H9 (cell line): ENCODE measurements at regions not wholly inside any gene's neighbourhood (a gene's known extent, or its start where the extent isn't known, plus 50 kb on each side); places are given as distances from the start of the nearest gene placed in this dataset.

ENCODE experiments used
- DNase-seq: peaks from one replicate; pipeline ENCODE4 v3.0.0-alpha.2; 2017
- H2AFZ ChIP-seq: one replicate; pipeline ENCODE4 v1.6.1; 2013; ENCODE audit warnings: mild to moderate bottlenecking, low read length, control low read depth, moderate library complexity
- H2AK5ac ChIP-seq: 2 replicates; pipeline ENCODE4 v1.6.1; 2013; ENCODE audit warnings: low read length, control low read depth, mixed read lengths; ENCODE audit not compliant: insufficient read length
- H2BK120ac ChIP-seq: one replicate; pipeline ENCODE4 v1.6.1; 2013; ENCODE audit warnings: low read depth, mild to moderate bottlenecking, low read length, control low read depth, inconsistent platforms; ENCODE audit not compliant: poor library complexity, severe bottlenecking
- H2BK12ac ChIP-seq: 2 replicates; pipeline ENCODE4 v1.6.1; 2013; ENCODE audit warnings: low read length, control low read depth, mixed read lengths, low read depth; ENCODE audit not compliant: insufficient read length
- H2BK15ac ChIP-seq: 2 replicates; pipeline ENCODE4 v1.6.1; 2013; ENCODE audit warnings: low read depth, low read length, control low read depth
- H2BK20ac ChIP-seq: one replicate; pipeline ENCODE4 v1.6.1; 2013; ENCODE audit warnings: low read depth, mild to moderate bottlenecking, low read length, control low read depth, inconsistent platforms; ENCODE audit not compliant: poor library complexity, severe bottlenecking
- H2BK5ac ChIP-seq: 2 replicates; pipeline ENCODE4 v1.6.1; 2013; ENCODE audit warnings: low read length, control low read depth, mixed read lengths; ENCODE audit not compliant: insufficient read length
- H3K14ac ChIP-seq: 2 replicates; pipeline ENCODE4 v1.6.1; 2013; ENCODE audit warnings: low read length, control low read depth; ENCODE audit not compliant: insufficient read depth
- H3K18ac ChIP-seq: 2 replicates; pipeline ENCODE4 v1.6.1; 2013; ENCODE audit warnings: low read depth, mild to moderate bottlenecking, mixed read lengths, low read length, control low read depth; ENCODE audit not compliant: insufficient read length
- H3K23ac ChIP-seq: 2 replicates; pipeline ENCODE4 v1.6.1; 2013; ENCODE audit warnings: low read length, control low read depth, mixed read lengths, low read depth; ENCODE audit not compliant: insufficient read length
- H3K23me2 ChIP-seq: 2 replicates; pipeline ENCODE4 v1.6.1; 2013; ENCODE audit warnings: low read depth, mild to moderate bottlenecking, mixed read lengths, low read length, control low read depth; ENCODE audit not compliant: insufficient read length, poor library complexity, severe bottlenecking
- H3K27ac ChIP-seq: 2 replicates; pipeline ENCODE4 v1.5.1; 2013; ENCODE audit warnings: low read length, control low read depth, mixed read lengths, low read depth; ENCODE audit not compliant: insufficient read length
- H3K27me3 ChIP-seq: 2 replicates; pipeline ENCODE4 v1.6.1; 2013; ENCODE audit warnings: low read length, control low read depth, inconsistent platforms; ENCODE audit not compliant: insufficient read depth
- H3K4ac ChIP-seq: 2 replicates; pipeline ENCODE4 v1.6.1; 2013; ENCODE audit warnings: low read depth, mild to moderate bottlenecking, control low read depth, inconsistent platforms, low read length, moderate library complexity
- H3K4me1 ChIP-seq: 2 replicates; pipeline ENCODE4 v1.6.1; 2013; ENCODE audit warnings: low read length, control low read depth, inconsistent platforms; ENCODE audit not compliant: insufficient read depth
- H3K4me2 ChIP-seq: 2 replicates; pipeline ENCODE4 v1.6.1; 2013; ENCODE audit warnings: low read length, control low read depth, mixed read lengths; ENCODE audit not compliant: insufficient read length, insufficient read depth
- H3K56ac ChIP-seq: 2 replicates; pipeline ENCODE4 v1.6.1; 2013; ENCODE audit warnings: low read depth, mild to moderate bottlenecking, mixed read lengths, low read length, control low read depth; ENCODE audit not compliant: insufficient read length
- H3K79me1 ChIP-seq: 2 replicates; pipeline ENCODE4 v1.6.1; 2013; ENCODE audit warnings: low read depth, mild to moderate bottlenecking, moderate library complexity, low read length, control low read depth, inconsistent platforms; ENCODE audit not compliant: insufficient read depth, poor library complexity, severe bottlenecking
- H3K79me2 ChIP-seq: 2 replicates; pipeline ENCODE4 v1.6.1; 2013; ENCODE audit warnings: low read length, control low read depth, inconsistent platforms; ENCODE audit not compliant: insufficient read depth
- H3K9ac ChIP-seq: 2 replicates; pipeline ENCODE4 v1.6.1; 2013; ENCODE audit warnings: low read length, control low read depth, mixed read lengths; ENCODE audit not compliant: insufficient read length; ENCODE audit errors: extremely low read depth
- H3K9me3 ChIP-seq: one replicate; pipeline ENCODE4 v1.6.1; 2013; ENCODE audit warnings: low read depth, low read length, inconsistent platforms; ENCODE audit not compliant: control insufficient read depth
- H3T11ph ChIP-seq: one replicate; pipeline ENCODE4 v1.6.1; 2013; ENCODE audit warnings: mild to moderate bottlenecking, low read length, control low read depth, inconsistent platforms
- H4K20me1 ChIP-seq: one replicate; pipeline ENCODE4 v1.6.1; 2013; ENCODE audit not compliant: control insufficient read depth, insufficient read length, insufficient read depth
- H4K5ac ChIP-seq: 2 replicates; pipeline ENCODE4 v1.6.1; 2013; ENCODE audit warnings: low read depth, mild to moderate bottlenecking, mixed read lengths, low read length, control low read depth; ENCODE audit not compliant: insufficient read length
- H4K8ac ChIP-seq: replicated peaks from 2 replicates; pipeline ENCODE4 v1.6.1; 2013; ENCODE audit warnings: low read length, control low read depth, mixed read lengths, low read depth; ENCODE audit not compliant: insufficient read length
- H4K91ac ChIP-seq: 2 replicates; pipeline ENCODE4 v1.6.1; 2013; ENCODE audit warnings: low read depth, mild to moderate bottlenecking, moderate library complexity, mixed read lengths, low read length, control low read depth; ENCODE audit not compliant: insufficient read length
- H3K27ac Mint-ChIP-seq, 3 experiments: 2 replicates in 2 of 3; 3 replicates in 1 of 3; pipeline ENCODE4 v1.8.0; 2020 to 2021; ENCODE audit warnings: mixed read lengths in 3 of 3, mild to moderate bottlenecking in 1 of 3, moderate library complexity in 1 of 3
- H3K27me3 Mint-ChIP-seq: 2 replicates; pipeline ENCODE4 v1.8.0; 2021; ENCODE audit warnings: low read depth, mild to moderate bottlenecking, moderate library complexity, mixed read lengths
- H3K36me3 Mint-ChIP-seq, 3 experiments: 2 replicates in 2 of 3; 3 replicates in 1 of 3; pipeline ENCODE4 v1.8.0; 2020 to 2021; ENCODE audit warnings: low read depth in 3 of 3, mixed read lengths in 3 of 3; ENCODE audit not compliant: insufficient read depth in 1 of 3
- H3K4me1 Mint-ChIP-seq, 2 experiments: 2 replicates each; pipeline ENCODE4 v1.8.0; 2020; ENCODE audit warnings: mixed read lengths in 2 of 2
- H3K4me3 Mint-ChIP-seq, 2 experiments: 2 replicates in 1 of 2; 3 replicates in 1 of 2; pipeline ENCODE4 v1.8.0; 2020 to 2021; ENCODE audit warnings: mild to moderate bottlenecking in 2 of 2, mixed read lengths in 2 of 2, moderate library complexity in 1 of 2
- H3K9me3 Mint-ChIP-seq, 2 experiments: 2 replicates in 1 of 2; 3 replicates in 1 of 2; pipeline ENCODE4 v1.8.0; 2020; ENCODE audit warnings: mild to moderate bottlenecking in 2 of 2, mixed read lengths in 2 of 2, moderate library complexity in 1 of 2
- CTCF ChIP-seq: fragments of 200-600 bp; sonication (generic); conservative IDR thresholded peaks from 3 replicates; pipeline ENCODE4 v1.8.0; 2021; ENCODE audit warnings: antibody characterized with exemption, mild to moderate bottlenecking
- WGBS: extraction: QIAGEN DNeasy Blood & Tissue Kit; methylation state at CpG from one replicate; pipeline ENCODE4 v1.1.7; 2013; ENCODE audit warnings: missing lambda C conversion rate, low lambda C conversion rate, mixed read lengths; ENCODE audit not compliant: insufficient read length; ENCODE audit errors: extremely low coverage; 5-methylcytosine and 5-hydroxymethylcytosine counted together

- no peak overlapping the region for H3K56ac ChIP-seq
- H3K27me3 ChIP-seq, result no peaks in the 10 kb centered on the region; the same call in 1 of the 2 replicates
- no peak overlapping the region for H2BK20ac ChIP-seq
- no peaks in the 10 kb centered on the region for H3K9me3 ChIP-seq
- no peak overlapping the region; a peak in 1 of 7 replicates for H3K27ac Mint-ChIP-seq
- no peak overlapping the region for H3K27ac ChIP-seq
- peaks cover 2% of the 10 kb centered on the region for H3K23me2 ChIP-seq
- H3K9me3 Mint-ChIP-seq, result no peaks in the 10 kb centered on the region
- no peak for TF ChIP-seq CTCF
- no peak overlapping the region for H2AFZ ChIP-seq
- no peak overlapping the region for H3T11ph ChIP-seq
- no peak overlapping the region for H4K91ac ChIP-seq
- no peak overlapping the region for H4K8ac ChIP-seq
- H3K14ac ChIP-seq, result no peak overlapping the region; the same call in 1 of the 2 replicates
- H2BK120ac ChIP-seq, result no peak overlapping the region
- no peak overlapping the region for H2AK5ac ChIP-seq
- no peaks in the 10 kb centered on the region for H4K20me1 ChIP-seq
- no peak overlapping the region for H3K4me2 ChIP-seq
- H3K4me1 Mint-ChIP-seq, result peaks cover 0 to 2% of the 10 kb centered on the region in 2 experiments; a peak in 1 of 4 replicates
- H3K4ac ChIP-seq, result no peak overlapping the region
- H3K18ac ChIP-seq, result no peak overlapping the region
- DNase-seq, result no peak
- no peak overlapping the region for H2BK5ac ChIP-seq
- no peaks in the 10 kb centered on the region for H3K4me1 ChIP-seq
- H4K5ac ChIP-seq, result no peak overlapping the region
- H3K79me2 ChIP-seq, result no peaks in the 10 kb centered on the region
- no CpG with 5 or more reads among the region's 28 CpGs for WGBS
- no peak overlapping the region for H3K9ac ChIP-seq
- H3K4me3 Mint-ChIP-seq, result no peak overlapping the region
- H3K23ac ChIP-seq, result no peak overlapping the region
- H3K27me3 Mint-ChIP-seq, result peaks cover 33% of the 10 kb centered on the region
- no peaks in the 10 kb centered on the region for H3K79me1 ChIP-seq
- H2BK15ac ChIP-seq, result no peak overlapping the region
- H3K36me3 Mint-ChIP-seq, result no peaks in the 10 kb centered on the region
- no peak overlapping the region for H2BK12ac ChIP-seq
Measured at GRCh38 chr16:86060381-86061317, 161.7 kb downstream of the IRF8 start.
